Activated naive CD4-positive, alpha-beta T cell treated with Interleukin-2 at 50 U/mL for 16 hours (primary cell): ENCODE measurements at regions not wholly inside any gene's neighbourhood (a gene's known extent, or its start where the extent isn't known, plus 50 kb on each side); places are given as distances from the start of the nearest gene placed in this dataset.

Source experiments
- DNase-seq: peaks from one replicate; pipeline ENCODE4 v3.0.0-alpha.2; 2020

DNA sequence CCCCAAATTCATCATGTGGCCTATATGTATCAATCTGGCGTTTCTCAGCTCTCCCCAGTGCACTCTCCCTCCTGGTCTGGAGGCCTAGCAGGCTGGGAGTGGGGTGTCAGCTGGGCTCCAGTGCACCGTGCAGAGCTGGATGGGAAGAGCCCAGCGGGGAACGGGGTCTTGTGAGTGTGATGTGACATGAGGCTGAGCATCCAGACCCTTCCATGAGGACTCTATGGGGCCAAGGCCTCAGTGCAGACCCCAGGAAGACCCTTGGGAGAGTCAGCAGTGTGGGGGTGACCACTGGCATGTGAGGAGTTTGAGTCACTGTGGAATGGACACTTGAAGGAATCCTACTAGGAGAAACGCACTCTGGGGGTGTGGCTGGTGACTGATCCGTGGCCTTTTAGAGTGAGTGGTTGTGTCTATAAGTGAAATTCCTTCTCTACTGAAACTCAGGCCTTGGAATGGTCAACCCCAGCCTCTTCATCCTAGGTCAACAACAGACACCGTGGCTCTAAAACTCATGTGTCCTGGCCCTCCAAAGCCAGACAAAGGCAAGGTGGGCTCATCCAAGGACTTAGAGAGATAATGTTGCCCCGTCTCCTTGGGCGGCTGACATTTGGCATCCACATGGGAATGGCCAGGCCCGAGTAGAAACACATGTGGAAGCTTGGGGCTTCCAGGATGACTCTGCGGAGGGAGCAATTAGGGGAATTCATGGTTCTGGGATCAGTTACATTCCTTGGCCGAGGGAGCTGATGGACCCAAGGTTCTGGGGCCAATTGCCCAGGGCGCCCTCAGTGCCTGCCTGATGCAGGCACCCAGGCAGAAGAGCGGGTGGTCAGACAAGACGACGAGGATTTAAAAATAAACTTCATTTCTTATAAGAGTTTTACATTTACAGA lies 156.0 kb upstream of the TWIST2 start:
- no peak for DNase-seq

DNA sequence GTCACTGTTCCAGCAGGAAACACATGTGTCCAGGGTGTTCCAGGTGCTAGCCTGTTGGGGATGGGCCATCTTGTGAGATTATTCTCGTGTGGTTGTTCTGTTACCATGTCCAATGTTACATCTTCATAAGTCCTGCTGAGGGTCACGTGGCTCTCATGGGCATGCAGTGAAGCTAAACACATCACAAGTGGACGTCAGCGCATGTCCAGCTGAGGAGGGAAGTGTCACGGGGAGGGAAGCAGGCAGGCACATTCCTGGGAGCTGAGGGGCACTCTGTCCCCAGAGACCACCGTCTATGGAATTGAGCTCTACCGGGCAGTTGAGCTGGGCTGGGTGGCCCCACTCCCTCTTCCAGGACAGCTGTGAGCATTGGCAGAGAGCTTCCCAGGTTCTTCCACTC lies 155.3 kb upstream of the TWIST2 start:
- no peak for DNase-seq

DNA sequence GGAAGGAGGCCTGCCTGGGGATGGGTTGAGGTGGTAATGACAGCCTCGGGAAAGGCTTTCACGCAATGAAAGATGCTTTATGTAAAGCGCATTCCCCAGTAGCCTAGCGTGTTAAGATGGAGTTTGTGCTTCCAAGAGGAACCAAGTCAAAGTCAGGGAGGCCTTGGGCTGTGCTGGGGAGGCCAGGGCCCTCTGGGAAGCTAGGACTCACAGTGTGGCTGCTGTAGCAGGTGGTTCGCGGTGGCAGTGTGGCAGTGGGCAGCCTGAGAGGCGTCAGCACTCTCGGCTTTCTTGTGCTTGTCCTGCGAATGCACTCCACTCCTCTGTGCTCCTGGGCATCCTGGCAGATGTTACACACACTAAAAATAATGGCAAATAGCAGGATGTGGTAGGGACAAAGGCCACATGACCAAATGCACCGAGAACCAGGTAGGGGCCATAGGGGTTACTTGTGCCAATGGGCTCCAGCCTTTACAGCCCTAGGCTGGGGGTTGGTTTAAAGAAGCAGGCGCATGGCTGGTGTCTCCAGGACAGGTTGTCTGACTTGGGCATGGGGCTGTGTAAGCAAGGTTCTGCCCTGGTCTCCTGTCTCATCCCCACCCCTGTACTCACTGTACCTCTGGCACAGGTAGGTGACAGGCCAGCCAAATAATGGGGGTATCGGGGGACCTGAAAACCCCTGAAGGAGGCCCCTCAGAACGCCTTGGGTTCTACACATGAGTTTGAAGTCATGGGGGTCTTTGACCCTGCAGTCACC lies 154.4 kb upstream of the TWIST2 start:
- no peak for DNase-seq

DNA sequence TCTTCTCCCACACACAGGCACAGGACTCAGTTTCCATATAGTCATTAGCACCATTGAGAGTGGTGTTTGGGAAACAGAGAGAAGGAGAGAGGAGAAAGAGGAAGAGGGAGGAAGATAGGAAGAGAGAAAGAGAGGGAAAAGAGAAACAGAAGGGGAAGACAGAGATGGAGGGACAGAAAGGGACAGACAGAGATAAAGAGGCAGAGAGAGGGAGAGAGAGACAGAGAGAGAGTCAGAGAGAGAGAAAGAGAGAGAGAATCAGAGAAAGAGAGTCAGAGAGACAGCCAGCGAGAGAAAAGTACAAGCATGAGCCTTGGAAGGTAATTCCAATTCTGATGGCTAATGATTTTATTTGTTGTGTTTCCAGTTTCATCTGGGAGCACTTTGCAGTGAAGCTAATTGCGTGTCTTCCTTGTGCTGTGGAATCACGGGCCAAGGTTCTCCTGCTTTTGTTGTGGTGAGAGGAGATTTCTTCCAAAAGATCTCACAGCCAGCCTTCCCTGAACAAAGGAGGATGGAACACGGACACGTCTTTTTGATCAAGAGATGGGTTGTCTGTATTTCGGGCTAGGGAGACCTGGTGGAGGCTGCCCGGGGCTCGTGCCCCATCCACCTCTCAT lies 153.6 kb upstream of the TWIST2 start:
- DNase-seq, result no peak

DNA sequence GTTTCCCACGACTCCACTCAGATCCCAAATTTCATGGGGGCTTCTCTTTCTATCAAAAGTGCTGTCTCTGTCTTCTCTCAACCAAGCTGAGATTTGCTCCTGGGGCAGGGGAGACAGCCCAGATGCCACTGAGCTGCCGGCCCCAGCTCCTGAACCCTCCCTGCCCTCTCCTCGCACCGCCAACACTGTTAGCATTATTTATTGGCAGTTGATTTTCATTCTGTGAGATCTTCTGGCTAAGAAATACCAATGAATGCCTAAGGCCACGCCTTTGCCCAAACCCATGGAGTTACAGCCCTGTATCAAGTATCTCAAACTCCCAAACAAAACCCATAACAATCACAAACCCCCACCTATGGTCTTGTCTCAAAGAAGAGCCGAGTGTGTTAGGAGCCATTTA lies 153.0 kb upstream of the TWIST2 start:
- no peak for DNase-seq

DNA sequence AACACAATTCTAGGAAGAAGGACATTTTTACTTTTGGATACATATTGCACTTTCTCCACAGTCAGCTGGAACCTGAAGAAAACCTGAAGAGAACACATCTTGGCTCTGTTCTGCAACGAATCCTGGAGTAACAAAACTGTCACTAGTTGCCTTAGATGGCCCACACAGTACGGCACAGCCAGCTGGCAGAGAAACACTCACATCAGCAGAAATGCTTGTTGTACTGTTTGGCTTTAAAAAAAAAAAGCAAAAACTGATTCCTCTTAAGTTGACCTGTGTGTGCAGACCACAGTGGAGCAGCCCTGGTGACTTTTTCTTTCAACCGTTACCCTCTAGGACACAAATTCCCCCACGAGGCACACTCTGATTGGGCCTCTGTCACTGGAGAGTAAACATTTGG lies 152.3 kb upstream of the TWIST2 start:
- DNase-seq, result no peak

DNA sequence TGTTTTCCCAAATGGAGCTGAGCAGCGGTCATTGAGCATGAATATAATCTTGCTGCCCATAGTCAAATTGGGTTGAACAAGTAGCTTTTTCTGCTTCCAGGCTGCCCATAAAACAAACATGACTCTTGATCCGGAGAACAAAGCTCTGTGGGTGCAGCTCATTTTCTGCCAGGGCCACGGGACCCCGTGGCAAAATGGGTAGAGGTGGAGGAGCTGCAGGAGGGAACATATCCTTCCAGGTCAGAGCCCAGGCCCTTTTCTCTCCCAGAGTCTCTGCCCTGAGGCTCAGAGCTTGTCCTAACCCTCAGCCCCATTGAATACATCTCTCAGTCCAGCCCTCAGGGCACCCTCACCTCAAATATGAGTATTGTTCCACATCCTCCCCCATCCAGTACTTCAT lies 151.6 kb upstream of the TWIST2 start:
- no peak for DNase-seq

DNA sequence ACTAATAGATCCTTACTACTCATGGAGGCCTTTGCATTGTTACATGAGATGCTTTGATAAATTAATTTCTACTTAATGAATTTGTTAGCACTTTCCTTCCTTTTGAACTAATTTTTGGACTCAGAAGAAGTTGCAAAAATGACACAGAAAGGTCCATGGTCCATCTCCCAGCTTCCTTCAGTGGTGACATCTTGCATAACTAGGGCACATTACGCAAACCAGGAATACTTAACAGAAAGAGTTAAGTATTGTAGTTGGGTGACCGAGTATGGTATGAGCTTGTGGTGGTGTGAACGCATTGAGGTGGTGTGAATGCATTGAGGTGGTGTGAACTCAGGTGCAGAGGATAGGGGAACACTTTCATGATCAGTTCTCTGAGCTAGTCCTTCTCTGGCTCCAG lies 151.1 kb upstream of the TWIST2 start:
- no peak for DNase-seq

DNA sequence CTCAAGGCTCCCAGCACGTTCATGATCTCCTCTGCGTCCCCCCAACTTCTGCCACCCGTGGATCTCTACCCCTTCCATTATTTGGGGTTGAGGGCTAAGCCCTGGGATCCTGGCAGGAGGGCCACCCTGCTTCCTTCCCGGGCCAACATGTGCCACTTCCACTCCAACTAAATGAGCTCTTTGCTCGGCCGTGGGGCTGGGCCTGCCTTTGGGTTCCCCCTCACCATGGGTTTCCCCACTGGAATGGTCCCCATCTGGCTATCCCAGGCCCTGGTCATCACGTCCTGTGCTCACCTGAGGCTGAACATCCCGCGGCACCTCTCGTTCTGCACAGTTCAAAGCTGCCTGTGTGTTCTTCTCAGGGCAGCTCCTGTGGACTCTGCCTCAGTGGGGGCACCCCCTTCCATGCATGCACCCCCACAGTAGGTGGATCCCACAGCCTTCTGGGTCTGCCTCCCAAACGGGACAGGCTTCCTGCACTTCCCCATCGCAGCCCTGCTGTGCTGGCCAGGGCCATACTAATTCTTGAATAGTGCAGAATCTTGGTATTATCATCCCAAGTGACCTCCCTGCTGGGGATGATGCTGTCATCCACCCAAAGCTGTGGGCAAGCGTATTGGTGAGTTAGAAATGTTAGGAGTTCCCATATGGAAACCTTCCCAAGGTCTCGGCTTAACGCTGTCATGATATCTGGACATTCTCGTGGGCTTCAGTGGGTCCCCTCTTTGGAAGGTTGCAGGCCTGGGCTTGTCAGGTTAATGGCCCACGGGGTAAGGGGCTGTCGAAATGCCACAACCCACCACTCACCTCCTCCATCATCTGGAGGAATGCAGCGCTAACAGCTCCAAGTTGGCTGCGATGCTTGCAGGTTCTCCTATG lies 150.5 kb upstream of the TWIST2 start:
- no peak for DNase-seq

DNA sequence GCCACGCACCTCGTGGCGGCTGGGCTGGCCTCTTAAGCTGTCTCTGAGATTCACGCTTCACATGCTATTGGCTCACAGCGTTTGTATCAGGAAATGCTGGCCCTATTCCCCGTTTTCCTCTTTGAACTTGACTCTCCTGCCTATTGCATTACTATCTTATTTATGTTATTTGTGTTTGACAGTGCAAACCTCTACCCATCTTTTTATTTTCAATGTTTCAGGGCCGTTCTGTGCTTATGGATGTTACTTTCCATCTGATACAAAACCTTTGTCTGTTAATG lies 149.9 kb upstream of the TWIST2 start:
- no peak for DNase-seq

DNA sequence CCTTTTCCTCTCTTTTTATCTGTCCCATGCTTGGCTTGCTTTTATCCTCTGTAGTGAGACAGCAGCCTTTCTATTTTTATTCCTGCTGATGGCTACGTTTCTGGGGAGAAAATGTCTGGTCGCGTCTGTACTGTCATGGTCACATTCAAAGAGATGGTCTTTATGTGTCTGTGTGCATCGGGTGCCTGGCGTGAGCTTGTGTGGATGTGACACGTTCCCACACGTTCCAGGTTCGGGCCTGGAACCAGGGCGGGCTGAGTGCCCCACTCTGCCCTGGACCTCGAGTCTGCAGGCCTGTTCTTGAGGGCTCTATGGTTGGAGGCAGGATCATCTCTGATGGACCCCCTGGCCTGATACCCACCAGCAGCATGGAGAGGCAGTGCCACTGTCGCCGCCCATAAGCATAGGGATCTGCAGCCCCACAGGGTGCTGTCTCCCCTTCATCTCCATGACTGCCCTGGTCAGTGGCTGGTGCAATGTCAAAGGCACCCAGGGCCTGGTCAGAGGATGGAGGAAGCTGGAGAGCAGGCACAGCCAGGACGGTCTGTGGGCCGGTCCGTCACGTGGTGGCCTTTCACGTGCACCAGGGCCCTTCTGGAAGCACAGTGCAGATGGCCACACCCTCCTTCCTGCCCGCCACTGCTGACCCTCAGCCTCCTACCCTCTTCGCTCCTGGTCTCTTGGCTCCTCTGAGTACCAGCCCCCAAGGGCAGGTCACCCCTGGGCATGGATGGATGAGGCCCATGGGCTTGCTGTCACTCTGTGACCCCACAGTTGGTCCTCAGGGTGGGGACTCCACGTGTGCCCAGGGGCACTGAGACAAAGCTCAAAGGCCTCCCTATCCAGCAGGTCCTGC lies 149.2 kb upstream of the TWIST2 start:
- DNase-seq, result no peak

DNA sequence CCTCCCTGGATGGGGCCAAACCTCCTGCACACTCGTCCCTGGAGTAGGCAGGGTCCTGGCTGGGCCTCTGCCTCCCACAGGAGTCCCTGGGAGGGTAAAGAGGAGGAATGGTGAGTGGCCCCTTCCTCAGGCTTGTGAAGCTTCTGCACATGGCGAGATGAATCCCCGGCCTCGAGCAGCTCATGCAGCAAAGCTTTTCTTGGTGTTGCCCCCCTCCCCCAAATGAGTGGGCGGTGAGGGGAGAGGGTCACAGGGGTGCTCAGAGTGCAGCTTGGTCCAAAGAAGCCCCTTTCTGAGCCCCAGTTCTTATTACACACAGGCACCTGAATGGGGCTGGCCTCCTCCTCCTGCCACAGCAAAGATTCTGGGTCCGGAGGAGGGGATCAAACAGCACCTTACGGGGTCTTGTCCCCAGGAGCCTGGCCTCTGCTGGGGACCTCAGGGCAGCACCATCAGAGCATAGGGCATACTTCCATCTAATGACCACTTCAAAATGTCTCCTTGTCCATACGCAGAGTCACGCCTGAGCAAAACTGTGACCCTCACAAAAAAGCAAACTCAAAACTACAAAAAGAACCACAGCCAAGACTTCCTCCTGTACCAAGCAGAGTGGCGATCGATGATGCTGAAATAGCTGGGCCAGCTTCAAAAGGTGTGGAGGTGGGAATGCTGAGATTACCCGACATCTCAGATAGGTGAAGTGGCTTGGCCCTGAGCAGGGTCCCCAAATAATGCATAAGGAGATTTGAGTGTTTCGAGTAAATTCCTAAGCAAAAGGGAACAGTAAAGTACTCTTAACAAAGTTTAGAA lies 148.4 kb upstream of the TWIST2 start:
- DNase-seq, result no peak

DNA sequence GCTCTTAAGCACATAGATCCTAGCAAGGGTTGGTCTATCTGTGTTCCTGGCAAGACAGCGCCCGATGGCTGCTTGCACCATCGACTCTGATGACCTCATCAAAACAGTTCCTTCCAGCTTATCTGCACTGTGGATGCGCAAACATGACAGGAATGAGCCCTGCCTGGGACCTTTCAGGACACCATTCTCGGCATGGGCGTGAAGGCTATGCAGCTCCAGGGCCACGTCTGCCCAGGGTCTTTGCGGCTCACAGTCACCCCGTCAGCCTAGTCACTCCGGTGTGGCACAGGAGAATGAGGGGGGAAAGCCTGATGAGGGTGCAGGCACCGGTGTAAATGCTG lies 147.8 kb upstream of the TWIST2 start:
- DNase-seq, result no peak

DNA sequence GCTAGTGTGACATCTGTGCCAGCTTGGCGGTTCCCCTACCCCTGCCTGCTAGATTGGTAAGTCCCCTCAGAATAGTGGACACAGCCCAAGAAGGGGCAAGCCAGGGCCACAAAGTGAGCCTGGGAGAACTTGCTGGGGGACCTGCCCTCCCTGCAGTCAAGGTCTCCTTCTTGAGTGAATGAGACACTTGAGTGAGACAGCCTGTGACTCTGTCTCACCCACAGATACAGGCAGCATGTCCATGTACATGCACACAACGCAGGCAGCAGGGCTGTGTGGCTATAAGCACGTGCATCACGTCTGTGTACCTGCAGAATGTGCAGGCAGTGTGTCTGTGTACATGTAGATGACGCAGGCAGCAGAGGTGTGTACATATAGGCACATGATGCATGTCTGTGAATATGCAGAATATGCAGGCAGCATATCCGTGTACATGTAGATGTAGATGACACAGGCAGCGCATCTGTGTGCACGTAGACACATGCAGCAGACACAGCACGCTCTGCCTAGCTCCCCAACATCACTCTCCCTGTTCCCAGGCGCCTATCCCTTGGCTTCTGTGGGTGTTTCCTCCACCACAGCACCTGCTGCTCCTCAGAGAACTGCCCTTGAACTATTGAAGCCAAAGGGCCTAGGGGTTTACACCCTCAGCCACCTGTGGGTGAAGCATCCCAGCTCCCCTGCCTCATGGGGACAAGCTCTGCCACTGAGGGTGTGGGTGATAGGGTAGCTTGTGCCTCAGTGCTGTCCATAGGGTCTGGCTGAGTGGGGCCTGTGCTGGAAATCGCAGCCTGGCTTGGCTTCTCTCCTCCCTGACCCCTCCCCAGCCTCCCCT lies 147.2 kb upstream of the TWIST2 start:
- DNase-seq, result no peak

DNA sequence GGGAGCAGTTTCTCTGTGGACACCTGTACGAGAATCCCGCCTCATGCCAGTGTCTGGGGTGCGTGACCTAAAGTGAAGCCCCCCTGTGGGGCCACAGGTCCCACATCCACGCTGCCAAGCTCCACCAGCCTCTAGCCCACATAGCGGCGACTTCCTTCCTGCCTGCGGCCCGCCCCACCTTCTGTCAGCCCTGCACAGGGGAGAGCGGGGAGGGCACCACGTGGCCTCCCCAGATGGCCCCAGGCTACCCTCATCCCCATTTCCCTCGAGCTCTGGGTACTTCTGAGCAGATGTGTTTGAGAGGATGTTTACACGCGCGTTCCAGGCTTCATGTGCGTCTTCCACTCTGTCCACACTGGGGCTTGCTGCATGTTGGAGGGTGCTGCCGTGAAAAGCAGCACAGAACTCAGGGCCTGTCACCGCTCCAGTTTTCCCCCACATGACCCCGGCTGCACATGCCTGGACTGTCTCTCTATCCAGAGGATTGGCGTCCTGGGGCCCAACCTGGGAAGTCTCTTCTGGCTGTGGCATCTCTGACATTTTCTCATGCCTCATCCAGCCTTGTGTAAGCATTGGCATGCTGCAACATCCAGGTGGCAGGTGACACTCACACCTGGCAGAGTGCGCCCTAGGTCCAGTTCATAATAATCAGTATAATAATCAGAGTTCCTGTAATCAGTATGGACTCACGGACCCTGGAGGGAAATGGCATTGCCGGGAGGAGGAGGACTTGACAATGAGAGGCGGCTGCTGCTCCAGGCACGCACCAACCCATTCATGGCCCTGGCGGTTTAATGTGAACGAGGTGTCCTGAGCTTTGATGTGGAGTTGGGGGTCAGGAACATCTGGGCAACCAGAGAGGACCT lies 146.3 kb upstream of the TWIST2 start:
- DNase-seq, result no peak

DNA sequence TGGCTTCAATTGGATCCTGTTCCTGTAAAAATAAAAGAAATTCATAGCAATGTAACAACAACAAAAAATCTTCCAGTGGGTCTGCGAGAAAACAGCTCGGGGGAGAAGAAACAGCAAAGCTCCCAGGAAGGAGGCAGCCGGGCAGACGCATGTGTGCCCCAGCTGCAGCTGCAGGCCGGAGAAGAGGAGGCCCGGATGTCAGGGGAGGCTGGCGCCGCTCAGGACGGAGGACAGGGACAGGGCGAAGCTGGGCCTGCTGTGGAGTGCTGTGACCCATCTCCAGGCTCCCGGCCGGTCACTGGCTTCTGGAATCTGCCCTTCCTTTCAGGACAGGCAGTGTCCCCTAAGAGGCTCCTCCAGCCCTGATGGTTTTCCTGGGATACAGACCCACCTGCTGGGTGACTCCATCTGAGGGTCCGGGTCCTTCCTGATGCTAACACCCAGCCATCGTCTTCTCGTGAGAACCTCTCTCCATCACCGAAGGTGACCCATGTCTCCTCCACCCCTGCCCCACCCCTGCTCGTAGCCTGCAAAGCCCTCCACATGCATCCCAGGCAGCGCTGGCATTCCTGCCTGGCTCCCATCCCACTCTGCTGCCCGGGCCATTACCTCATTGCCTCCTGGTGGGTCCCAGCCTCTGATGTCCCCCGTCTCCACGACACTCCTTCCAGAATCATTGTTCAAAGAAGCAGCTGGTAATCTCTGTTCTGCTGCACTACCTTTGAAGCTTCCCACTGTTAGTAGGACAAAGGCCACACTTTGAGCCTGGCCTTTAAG lies 145.4 kb upstream of the TWIST2 start:
- no peak for DNase-seq

DNA sequence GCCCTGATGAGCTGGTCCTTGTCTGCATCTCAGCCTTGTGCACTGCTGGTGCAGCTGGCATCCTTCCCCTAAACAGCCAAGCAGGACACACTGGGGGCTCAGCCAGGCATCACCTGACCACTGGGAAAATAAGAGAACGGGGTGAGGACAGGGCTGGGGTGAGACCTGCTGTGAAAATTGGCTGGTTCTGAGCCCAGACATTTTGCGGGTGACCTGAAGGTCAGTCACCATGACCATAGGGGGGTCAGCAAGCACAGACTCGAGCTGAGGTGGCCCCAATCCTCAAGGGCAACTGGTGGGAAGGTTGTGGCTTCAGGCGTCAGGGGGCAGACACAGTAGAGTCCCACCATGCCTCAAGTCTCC lies 144.9 kb upstream of the TWIST2 start:
- no peak for DNase-seq

DNA sequence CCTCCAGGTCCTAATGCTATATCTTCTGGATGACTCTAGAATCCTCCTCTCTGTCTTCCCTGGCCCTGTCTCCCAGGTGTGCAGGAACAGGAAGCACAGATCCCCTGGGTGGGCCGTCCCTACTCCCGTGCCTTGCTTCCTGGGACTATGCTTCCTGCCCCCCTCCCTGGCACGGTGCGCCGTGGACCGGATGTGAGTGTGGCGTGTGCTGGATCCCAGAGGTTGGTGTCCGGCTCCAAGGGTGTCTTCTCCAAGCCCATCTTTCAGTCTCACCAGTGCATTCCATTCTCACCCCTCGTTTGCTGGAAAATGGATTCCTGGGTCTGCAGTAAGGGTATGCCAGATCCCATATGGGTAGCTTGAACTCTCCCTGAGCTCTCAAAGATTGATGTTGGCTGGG lies 144.4 kb upstream of the TWIST2 start:
- no peak for DNase-seq
